Keratinocyte (primary cell): ENCODE measurements at regions not wholly inside any gene's neighbourhood (a gene's known extent, or its start where the extent isn't known, plus 50 kb on each side); places are given as distances from the start of the nearest gene placed in this dataset.

Source experiments
- EZH2 ChIP-seq: IDR thresholded peaks from one replicate; pipeline ENCODE4 v1.6.1; 2012; ENCODE audit warnings: inconsistent platforms, mild to moderate bottlenecking, low read length, moderate library complexity
- TF ChIP-seq, protein P1 (sequence below), 3 experiments: IDR thresholded peaks in 1 of 3; conservative IDR thresholded peaks in 1 of 3; optimal IDR thresholded peaks in 1 of 3; 2 replicates in 2 of 3; 3 replicates in 1 of 3; pipeline versions ENCODE3 to v1.5.1; 2011; ENCODE audit warnings: low read length in 3 of 3, mild to moderate bottlenecking in 3 of 3, moderate library complexity in 2 of 3, control low read depth in 1 of 3, inconsistent platforms in 1 of 3; ENCODE audit not compliant: insufficient read depth in 2 of 3; ENCODE audit errors: extremely low read depth in 1 of 3

GRCh38 chr4:180619440-180619839, 1623.8 kb upstream of the TENM3 start:
- TF ChIP-seq, protein P1, sequence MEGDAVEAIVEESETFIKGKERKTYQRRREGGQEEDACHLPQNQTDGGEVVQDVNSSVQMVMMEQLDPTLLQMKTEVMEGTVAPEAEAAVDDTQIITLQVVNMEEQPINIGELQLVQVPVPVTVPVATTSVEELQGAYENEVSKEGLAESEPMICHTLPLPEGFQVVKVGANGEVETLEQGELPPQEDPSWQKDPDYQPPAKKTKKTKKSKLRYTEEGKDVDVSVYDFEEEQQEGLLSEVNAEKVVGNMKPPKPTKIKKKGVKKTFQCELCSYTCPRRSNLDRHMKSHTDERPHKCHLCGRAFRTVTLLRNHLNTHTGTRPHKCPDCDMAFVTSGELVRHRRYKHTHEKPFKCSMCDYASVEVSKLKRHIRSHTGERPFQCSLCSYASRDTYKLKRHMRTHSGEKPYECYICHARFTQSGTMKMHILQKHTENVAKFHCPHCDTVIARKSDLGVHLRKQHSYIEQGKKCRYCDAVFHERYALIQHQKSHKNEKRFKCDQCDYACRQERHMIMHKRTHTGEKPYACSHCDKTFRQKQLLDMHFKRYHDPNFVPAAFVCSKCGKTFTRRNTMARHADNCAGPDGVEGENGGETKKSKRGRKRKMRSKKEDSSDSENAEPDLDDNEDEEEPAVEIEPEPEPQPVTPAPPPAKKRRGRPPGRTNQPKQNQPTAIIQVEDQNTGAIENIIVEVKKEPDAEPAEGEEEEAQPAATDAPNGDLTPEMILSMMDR (optimal IDR thresholded peaks at IDR 0.05 in 1 of 3, IDR thresholded peaks at IDR 0.05 in 1 of 3, conservative IDR thresholded peaks at IDR 0.05 in 1 of 3; ENCODE audit: extremely low read depth in 1 of 3, insufficient read depth in 2 of 3, low read length in 3 of 3) = no peak
- no peak for TF ChIP-seq EZH2
